AG20443 (cell line): ENCODE measurements at regions not wholly inside any gene's neighbourhood (a gene's known extent, or its start where the extent isn't known, plus 50 kb on each side); places are given as distances from the start of the nearest gene placed in this dataset.

Experiments
- DNase-seq: peaks from one replicate; pipeline ENCODE4 v3.0.0; 2012; ENCODE audit warnings: low spot score, mixed read lengths

DNA sequence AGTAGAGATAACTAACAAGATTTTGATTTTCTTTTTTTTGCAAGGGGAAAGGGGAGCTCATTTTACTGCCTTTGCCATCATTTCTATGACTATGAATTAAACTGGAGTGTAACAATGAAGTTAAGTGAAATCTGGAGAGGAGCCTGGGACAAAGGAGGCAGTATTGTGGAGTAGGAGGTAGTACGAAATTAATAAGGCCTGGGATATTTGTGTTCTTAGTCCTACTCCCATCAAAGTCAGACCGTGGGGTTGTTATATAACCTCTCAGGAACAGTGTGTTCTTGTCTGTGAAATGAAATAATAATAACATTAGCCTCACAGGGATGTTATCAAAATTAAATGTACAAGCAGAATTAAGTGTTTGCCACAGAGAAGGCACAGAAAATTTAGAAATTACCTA lies 204.3 kb upstream of the EMCN start:
- no peak for DNase-seq

DNA sequence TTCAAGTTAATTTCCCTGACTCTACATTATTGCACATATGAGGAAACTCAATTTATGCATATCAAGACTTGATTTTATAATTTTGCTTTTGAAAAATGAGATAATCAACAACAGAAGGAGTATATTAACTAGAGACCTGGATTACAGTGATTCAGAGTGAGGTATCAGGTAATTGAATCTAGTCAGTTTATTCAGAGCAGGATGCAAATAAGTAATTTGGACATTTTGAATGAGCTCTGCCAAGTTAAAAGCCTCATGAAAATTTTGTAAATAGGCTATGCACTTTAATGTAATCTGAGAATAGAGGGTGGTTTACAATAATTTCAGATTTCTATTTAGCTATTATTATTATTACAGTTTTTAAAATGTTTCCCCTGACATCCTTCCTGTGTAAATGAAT lies 203.7 kb upstream of the EMCN start:
- DNase-seq, result no peak

DNA sequence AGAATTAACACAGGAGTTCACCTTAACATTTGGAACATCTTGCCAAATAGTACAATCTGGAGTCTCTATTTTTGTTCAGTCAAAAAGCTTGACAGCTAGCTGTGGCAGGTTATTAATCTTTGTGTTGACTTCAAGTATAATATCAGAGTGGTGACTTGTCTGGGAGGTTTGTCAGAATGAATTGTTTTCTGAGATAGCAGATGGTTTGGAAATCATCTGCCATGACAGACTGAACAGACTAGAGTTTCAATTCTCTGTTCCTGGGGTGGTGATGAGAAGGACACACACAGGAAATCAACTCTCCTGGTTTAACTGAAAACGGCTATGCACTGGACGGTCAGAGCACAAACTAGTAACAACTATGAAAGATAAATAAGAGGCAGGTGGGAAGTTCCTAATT lies 203.3 kb upstream of the EMCN start:
- no peak for DNase-seq

DNA sequence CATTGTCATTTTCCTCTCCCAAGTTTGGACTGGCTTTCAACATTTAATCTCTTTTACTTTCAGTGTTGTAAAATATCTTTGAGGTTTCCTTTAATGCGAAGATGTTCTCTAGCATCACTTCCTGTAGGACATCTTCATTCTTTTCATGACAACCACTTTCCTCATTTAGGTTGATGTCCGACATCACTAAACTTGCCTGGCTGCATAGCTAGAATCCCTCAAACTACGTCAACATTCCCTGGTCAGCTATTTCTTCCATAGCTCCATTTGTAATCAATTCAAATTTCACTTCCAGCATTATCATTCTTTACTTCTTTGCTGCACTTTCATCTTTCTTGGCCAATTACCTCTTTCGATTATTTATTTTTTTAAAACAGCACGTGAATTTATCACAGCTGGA lies 198.6 kb upstream of the EMCN start:
- no peak for DNase-seq

DNA sequence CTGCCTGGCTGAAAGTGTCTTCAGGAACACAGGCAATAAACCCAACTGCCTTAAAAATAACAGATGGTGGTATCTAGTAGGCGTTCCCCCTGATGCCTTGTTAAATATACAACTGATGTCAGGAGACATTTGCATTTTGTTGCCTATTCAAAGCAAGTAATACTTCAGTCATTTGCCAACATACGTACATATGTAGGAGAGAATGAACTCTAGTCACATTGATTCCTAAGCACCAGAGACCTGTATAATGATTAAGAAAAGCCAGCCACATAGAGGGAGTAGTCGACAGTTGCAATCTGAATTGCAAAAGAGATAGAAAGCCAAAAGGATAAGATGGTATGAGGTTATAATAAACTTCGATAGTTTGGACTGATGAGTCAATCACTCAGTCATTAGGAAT lies 191.0 kb upstream of the EMCN start:
- no peak for DNase-seq

DNA sequence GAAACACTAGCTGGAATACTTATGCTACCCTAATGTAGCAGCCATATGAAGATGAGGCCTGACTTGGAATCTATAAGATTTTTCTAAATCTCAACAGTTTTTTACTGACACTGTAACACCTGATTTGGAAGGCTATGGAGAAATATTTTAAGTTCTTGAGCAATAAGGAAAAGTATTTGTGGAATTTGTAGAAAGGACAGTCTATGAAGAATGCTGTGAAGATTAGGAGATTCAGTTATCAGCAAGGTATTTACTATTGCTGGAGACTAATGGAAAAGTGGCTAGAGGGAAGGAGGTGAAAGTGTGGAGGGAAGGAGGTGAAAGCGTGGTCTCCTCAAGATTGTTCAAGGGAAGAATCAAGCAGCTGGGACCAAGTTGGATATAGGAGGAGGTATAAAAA lies 190.0 kb upstream of the EMCN start:
- no peak for DNase-seq

DNA sequence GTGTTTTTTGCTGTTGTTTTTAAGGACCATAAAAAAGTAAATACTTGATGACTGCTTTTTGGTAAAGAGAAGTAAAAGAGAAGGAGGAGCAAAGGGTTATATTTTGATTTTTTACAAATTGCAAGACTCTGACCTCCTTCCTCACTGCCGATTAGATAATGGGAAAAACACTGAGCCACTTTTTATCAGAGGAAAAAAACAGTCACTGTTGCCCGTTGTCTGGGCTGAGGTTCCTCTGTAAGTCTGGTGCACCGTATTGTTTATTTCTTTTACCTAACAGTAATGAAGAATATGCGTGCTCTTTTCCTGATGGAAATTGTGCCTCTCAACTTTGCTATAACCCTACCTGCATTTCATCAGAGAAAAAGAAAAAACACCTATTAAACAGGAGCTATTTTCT lies 178.7 kb upstream of the EMCN start:
- no peak for DNase-seq

DNA sequence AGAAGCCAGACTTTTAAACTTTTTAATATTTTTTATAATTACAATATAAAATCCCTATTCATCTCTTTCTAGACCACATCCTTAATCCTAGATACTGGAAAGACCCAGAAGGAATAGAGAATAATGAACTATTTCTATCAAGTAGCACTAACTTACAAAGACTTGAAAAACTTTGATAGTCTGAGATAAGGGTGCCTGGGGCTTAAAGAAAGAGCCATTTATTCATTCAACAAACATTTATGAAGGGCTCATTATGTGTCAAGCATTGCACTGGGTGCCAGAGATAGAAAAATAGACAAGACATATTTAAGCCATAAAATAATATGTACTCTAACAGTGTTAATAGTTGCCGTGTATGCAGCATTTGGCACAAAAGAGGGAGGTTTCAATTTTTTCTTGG lies 178.0 kb upstream of the EMCN start:
- no peak for DNase-seq

DNA sequence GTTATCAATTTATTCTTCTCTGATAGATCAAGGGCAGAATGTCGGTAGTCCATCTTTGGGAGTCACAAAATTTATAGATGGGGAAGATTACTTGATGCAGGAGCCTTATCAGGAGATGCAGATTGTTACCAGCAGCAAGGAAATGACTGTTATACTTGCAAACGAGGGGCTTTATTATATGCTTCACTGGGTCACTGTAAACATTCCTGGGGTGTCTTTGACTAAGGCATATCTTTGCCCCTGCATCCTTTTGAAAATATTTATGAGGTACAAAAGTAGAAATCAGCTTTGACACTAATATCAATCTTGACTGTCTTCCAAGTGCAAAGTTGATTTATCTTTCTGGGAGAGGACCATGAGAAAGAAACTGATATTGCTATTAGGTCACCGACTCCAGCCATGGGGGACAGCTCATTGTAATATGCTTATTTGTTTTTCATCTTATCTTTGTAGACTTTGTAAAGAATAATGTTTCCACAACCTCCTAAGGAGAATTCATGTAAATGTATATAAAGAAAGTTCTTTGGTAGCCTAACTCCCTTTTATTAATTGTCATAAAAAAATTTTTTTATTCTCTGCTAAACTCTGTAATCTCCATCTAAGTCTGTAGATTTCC lies 177.3 kb upstream of the EMCN start:
- no peak for DNase-seq

DNA sequence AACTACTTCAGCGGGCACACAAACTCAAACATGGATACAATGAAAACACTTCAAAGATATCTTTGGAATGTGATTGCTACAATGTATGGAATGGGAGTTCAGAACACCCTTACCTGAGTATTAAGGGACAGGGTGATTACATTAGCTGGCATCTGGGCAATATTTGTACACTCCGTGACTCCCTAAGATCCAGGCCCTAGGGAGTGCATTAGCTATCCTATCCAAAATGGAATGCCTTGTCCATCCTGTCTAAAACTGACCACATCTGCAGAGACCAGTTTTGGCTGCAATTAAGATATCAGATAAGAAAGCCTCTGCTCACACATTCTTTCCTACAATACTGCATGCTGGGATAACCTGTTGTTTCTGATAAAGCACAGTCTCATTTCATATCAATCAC lies 176.6 kb upstream of the EMCN start:
- no peak for DNase-seq

DNA sequence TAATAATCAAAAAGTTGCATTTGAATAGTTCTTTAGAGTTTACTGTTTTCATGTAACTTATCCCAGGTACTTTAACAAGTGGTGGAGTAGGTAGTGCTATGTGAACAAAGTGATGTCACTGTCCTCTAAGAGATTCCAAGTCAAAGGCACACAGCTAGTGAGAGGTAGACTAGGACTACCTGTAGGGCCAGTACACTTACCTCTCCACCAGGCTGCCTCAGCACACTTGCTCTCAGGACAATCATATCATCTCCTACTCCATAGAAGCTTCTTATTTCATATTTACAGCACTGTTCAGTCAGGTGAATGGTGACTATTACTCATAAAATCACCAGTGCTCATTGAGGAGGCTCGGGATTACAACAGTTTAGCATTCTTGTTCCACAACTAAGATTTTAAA lies 173.0 kb upstream of the EMCN start:
- no peak for DNase-seq

DNA sequence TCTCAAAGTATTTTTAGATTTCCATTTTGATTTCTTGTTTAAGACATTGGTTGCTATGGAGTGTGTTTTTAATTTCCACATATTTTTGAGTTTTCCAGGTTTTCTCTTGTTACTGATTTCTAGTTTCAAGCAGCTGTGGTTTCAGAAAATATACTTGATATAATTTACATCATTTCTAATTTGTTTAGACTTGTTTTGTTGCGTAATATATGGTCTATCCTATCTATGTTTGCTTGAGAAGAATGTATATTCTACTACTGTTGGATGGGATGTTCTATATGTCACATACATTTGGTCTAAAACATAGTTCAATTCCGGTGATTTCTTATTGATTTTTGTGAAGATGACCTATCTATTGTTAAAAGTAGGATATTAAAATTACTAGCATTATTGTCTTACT lies 170.5 kb upstream of the EMCN start:
- DNase-seq, result no peak

DNA sequence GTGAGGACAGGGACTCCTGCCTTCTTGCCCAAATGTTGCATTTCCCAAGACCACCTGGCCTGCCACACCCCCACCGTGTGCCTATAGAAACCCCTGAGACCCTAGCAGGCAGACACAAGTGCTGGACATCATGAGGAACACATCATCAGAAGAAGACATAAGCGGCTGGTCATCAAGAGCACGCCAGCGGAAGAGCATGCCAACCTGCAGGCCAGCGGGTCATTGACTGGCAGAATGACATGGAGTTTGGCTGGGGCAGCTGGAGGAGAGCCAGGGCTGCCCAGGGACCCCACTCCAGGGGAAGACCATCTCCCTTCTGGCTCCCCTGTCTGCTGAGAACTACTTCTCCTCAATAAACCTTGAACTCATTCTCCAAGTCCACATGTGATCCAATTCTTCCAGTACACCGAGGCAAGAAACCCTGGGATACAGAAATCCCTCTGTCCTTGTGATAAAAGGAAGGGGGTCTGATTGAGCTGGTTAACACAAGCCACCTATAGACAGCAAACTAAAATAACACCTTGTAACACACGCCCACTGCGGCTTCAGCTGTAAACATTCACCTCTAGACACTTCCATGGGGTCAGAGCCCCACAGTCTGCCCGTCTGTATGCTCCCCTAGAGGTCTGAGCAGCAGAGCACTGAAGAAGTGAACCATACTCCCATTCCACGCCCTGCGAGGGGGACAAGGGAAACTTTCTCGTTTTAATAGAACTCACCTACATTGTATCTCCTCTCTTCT lies 164.8 kb upstream of the EMCN start:
- no peak for DNase-seq

DNA sequence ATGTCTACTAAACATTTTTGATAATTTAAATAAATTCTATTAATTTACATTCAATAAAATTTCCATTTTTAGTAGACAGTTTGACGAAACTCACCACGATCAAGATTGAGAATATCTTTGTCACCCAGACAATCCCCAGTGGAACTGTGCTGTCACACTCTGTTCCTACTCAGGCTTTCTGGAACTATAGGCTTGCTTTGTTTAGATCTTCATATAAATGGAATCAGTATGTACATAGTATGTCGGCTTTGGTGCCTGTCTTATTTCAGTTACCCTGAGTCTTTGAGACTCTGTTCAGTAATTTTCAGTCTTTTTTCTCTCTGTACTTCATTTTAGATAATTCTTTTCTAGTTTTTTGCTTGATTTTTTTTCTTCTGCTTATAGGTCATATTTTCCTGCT lies 163.5 kb upstream of the EMCN start:
- DNase-seq, result no peak

DNA sequence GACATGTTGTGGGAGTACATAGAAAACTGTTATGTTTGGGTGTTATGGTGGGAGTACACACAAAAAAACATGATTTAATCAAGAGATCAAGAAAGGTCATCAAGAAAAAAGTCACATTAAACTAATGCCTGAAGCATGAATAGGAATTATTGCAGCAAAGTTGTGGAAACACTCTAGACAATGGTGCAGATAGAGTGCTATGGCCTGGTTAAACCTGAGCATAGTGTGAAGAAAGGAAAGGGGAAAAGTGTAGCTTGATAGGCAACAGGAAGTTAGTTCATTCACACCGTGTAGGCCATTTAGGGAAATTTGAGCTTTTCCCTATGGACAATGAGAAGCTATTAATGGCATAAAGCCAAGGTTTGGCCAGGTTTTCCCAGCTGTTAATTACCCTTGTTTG lies 162.1 kb upstream of the EMCN start:
- DNase-seq, result no peak

DNA sequence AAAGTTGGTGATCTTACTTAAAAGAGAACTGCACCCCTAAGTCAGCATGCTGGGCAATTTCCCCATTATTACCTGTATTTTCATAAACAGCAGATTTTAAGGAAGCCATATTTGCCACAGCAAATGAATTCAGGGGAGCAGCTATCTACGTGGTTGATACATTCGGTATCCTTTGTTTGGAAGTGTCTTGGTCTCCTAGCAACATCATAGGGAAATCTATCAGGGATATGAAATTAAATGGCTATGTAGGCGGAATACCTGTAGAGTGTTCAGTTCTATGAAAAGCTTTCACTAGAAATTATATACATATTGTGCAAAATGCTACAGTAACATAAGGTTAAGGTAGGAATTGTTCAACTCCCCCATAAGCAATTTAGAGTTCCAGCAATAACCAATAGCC lies 157.2 kb upstream of the EMCN start:
- no peak for DNase-seq

DNA sequence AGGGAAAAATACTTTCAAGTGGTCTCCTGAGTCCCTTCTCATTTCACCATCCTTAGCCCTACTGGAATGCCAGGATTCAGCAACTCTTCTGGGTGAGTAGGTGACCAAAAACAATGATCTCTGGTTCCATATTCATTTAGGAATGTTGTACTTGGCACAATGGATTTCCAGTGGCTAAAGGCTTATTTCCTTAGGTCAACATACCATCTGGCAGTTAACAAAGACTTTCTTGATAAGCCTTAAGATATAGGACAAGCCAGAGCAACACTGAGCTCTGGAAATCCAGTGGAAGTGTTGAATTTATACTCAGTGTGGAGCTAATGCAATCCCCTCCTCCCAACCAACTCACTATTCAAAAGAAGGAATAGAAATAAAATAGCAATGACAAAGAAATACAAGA lies 139.4 kb upstream of the EMCN start:
- no peak for DNase-seq

DNA sequence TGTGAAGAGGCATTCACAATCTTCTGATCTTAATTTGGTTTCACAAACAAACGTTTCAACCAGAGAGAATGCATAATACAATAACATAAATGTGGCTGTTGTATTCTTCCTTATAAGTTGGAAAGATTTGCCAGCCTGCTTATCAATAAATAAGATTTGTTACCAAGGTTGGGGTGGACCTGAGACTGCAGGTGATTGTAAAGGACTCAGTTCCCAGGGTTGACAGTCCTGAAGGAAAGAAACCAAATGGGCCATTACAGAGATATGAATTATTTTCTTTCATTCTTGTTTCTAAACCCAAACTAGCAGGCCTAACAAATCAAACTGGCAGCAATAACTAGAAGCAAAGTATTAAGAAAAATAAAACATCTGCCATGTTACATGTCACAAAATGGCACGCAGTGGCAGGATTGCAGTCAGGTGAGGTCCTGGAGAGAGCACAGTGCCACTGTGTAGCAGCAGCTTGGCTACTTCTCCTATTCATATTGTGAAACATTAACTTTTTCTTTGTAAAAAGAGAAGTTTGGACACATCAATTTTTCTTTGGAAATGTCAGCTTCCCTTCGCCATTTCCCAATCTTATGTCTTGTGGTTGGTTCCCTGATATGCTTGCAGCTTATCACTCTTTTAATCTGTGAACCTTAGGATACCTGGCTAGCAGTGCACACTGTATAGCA lies 133.8 kb upstream of the EMCN start:
- DNase-seq, result no peak

DNA sequence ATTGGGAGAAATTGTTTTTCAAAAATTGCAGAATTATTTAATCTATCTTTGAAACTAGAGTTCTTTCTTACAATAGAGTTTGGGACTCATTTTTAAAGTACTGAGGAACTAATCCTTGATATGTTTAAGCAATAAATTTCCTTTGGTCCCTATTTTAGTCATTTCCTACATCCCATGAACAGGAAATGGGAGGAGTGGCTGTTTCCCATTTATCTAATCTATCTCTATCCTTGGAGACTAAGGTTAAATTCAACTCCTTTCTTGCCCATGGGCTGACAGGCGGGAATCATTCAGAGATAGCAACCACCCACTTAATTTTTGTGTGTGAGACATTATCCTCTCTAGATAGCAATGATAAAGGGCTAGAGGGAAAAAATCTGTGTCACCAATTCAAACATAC lies 131.6 kb upstream of the EMCN start:
- DNase-seq, result no peak

DNA sequence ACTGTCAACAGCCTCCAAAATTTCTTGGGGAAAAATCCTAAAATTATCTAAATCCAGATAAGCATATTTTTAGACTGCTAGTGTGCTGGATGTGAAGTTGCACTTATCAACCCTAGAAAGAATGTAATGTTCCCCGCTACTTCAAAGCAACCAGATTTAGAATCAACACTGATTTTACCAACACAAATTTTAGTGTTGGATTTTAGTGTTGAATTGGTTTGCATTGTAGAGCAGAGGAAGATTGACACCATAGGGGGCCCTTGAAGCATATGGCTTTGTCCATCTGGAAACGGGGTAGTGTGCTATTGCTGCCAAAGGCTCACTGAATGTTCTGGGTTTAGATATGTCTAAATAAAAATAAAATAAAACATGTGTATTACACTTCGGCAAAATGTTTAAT lies 126.3 kb upstream of the EMCN start:
- DNase-seq, result no peak

DNA sequence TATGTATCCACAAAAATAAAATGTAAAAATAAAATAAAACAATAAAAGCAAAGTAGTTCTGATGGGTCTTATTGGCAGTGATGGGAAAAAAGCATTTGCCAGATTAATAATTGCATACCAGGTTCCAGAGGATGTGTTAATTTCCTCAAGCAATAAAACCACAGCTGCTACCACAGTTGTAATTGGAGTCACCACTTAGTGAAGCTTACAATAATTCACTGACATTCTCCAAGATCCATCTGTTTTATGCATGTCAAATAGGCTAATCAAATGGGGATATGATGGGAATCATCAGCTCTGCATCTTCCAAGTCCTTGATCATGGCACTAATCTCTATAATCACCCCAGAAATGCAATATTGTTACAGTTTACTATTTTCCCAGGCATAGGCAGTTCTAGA lies 123.5 kb upstream of the EMCN start:
- no peak for DNase-seq

DNA sequence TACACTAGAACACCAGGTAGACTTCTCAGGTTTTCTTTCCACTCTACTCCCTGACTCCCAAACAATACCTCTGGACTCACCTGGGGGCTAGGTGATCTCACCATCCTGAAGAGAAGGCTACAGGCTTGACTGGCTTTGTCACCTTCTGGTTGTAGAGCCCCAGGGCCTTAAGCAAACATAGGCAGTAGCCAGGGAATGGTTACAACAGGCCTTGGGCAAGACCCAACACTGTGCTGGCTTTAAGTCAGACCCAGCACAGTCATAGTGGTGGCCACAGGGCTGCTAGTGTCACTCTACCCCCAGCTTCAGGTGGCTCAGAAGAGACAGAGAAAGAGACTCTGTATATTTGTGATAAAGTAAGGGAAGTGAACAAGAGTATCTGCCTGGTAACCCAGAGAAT lies 118.1 kb upstream of the EMCN start:
- no peak for DNase-seq

DNA sequence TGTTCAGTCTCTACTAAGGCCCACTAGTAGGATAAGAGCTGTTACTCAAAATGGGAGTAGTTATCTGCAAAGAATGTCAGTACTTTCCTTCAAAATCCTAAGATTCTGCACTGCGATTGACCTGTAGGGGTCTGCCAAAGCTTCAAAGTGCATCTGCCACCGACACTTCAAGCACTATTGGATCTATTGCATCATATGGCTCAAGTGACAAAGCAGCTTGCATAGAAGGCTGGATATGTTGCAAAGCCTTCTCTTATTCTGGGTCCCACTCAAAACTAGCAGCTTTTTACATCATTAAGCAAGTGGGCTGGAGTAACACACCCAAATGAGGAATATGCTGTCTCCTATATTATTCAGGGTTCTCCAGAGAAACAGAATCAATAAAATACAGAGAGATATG lies 115.4 kb upstream of the EMCN start:
- no peak for DNase-seq

DNA sequence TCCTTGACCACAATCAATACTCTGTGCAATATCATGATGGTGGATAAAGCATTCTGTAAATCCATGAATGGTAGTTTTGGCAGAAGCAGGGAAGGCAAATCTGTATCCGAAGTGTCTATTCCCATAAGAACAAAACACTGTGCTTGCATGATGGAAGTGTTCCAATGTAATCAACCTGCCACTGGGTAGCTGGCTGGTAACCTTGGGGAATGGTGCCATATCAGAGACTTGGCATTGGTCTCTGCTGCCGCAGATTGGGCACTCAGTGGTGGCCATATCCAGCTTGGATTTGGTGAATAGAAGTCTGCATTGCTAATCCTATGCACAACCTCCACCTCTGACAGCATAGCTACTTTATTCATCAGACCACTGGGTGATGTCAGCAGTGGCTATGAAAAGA lies 114.3 kb upstream of the EMCN start:
- DNase-seq, result no peak
